H9 (cell line): ENCODE measurements at regions not wholly inside any gene's neighbourhood (a gene's known extent, or its start where the extent isn't known, plus 50 kb on each side); places are given as distances from the start of the nearest gene placed in this dataset.

Source experiments
- DNase-seq: peaks from one replicate; pipeline ENCODE4 v3.0.0-alpha.2; 2017
- H2AFZ ChIP-seq: one replicate; pipeline ENCODE4 v1.6.1; 2013; ENCODE audit warnings: mild to moderate bottlenecking, low read length, control low read depth, moderate library complexity
- H2AK5ac ChIP-seq: 2 replicates; pipeline ENCODE4 v1.6.1; 2013; ENCODE audit warnings: low read length, control low read depth, mixed read lengths; ENCODE audit not compliant: insufficient read length
- H2BK120ac ChIP-seq: one replicate; pipeline ENCODE4 v1.6.1; 2013; ENCODE audit warnings: low read depth, mild to moderate bottlenecking, low read length, control low read depth, inconsistent platforms; ENCODE audit not compliant: poor library complexity, severe bottlenecking
- H2BK12ac ChIP-seq: 2 replicates; pipeline ENCODE4 v1.6.1; 2013; ENCODE audit warnings: low read length, control low read depth, mixed read lengths, low read depth; ENCODE audit not compliant: insufficient read length
- H2BK15ac ChIP-seq: 2 replicates; pipeline ENCODE4 v1.6.1; 2013; ENCODE audit warnings: low read depth, low read length, control low read depth
- H2BK20ac ChIP-seq: one replicate; pipeline ENCODE4 v1.6.1; 2013; ENCODE audit warnings: low read depth, mild to moderate bottlenecking, low read length, control low read depth, inconsistent platforms; ENCODE audit not compliant: poor library complexity, severe bottlenecking
- H2BK5ac ChIP-seq: 2 replicates; pipeline ENCODE4 v1.6.1; 2013; ENCODE audit warnings: low read length, control low read depth, mixed read lengths; ENCODE audit not compliant: insufficient read length
- H3K14ac ChIP-seq: 2 replicates; pipeline ENCODE4 v1.6.1; 2013; ENCODE audit warnings: low read length, control low read depth; ENCODE audit not compliant: insufficient read depth
- H3K18ac ChIP-seq: 2 replicates; pipeline ENCODE4 v1.6.1; 2013; ENCODE audit warnings: low read depth, mild to moderate bottlenecking, mixed read lengths, low read length, control low read depth; ENCODE audit not compliant: insufficient read length
- H3K23ac ChIP-seq: 2 replicates; pipeline ENCODE4 v1.6.1; 2013; ENCODE audit warnings: low read length, control low read depth, mixed read lengths, low read depth; ENCODE audit not compliant: insufficient read length
- H3K23me2 ChIP-seq: 2 replicates; pipeline ENCODE4 v1.6.1; 2013; ENCODE audit warnings: low read depth, mild to moderate bottlenecking, mixed read lengths, low read length, control low read depth; ENCODE audit not compliant: insufficient read length, poor library complexity, severe bottlenecking
- H3K27ac ChIP-seq: 2 replicates; pipeline ENCODE4 v1.5.1; 2013; ENCODE audit warnings: low read length, control low read depth, mixed read lengths, low read depth; ENCODE audit not compliant: insufficient read length
- H3K27me3 ChIP-seq: 2 replicates; pipeline ENCODE4 v1.6.1; 2013; ENCODE audit warnings: low read length, control low read depth, inconsistent platforms; ENCODE audit not compliant: insufficient read depth
- H3K4ac ChIP-seq: 2 replicates; pipeline ENCODE4 v1.6.1; 2013; ENCODE audit warnings: low read depth, mild to moderate bottlenecking, control low read depth, inconsistent platforms, low read length, moderate library complexity
- H3K4me1 ChIP-seq: 2 replicates; pipeline ENCODE4 v1.6.1; 2013; ENCODE audit warnings: low read length, control low read depth, inconsistent platforms; ENCODE audit not compliant: insufficient read depth
- H3K4me2 ChIP-seq: 2 replicates; pipeline ENCODE4 v1.6.1; 2013; ENCODE audit warnings: low read length, control low read depth, mixed read lengths; ENCODE audit not compliant: insufficient read length, insufficient read depth
- H3K56ac ChIP-seq: 2 replicates; pipeline ENCODE4 v1.6.1; 2013; ENCODE audit warnings: low read depth, mild to moderate bottlenecking, mixed read lengths, low read length, control low read depth; ENCODE audit not compliant: insufficient read length
- H3K79me1 ChIP-seq: 2 replicates; pipeline ENCODE4 v1.6.1; 2013; ENCODE audit warnings: low read depth, mild to moderate bottlenecking, moderate library complexity, low read length, control low read depth, inconsistent platforms; ENCODE audit not compliant: insufficient read depth, poor library complexity, severe bottlenecking
- H3K79me2 ChIP-seq: 2 replicates; pipeline ENCODE4 v1.6.1; 2013; ENCODE audit warnings: low read length, control low read depth, inconsistent platforms; ENCODE audit not compliant: insufficient read depth
- H3K9ac ChIP-seq: 2 replicates; pipeline ENCODE4 v1.6.1; 2013; ENCODE audit warnings: low read length, control low read depth, mixed read lengths; ENCODE audit not compliant: insufficient read length; ENCODE audit errors: extremely low read depth
- H3K9me3 ChIP-seq: one replicate; pipeline ENCODE4 v1.6.1; 2013; ENCODE audit warnings: low read depth, low read length, inconsistent platforms; ENCODE audit not compliant: control insufficient read depth
- H3T11ph ChIP-seq: one replicate; pipeline ENCODE4 v1.6.1; 2013; ENCODE audit warnings: mild to moderate bottlenecking, low read length, control low read depth, inconsistent platforms
- H4K20me1 ChIP-seq: one replicate; pipeline ENCODE4 v1.6.1; 2013; ENCODE audit not compliant: control insufficient read depth, insufficient read length, insufficient read depth
- H4K5ac ChIP-seq: 2 replicates; pipeline ENCODE4 v1.6.1; 2013; ENCODE audit warnings: low read depth, mild to moderate bottlenecking, mixed read lengths, low read length, control low read depth; ENCODE audit not compliant: insufficient read length
- H4K8ac ChIP-seq: replicated peaks from 2 replicates; pipeline ENCODE4 v1.6.1; 2013; ENCODE audit warnings: low read length, control low read depth, mixed read lengths, low read depth; ENCODE audit not compliant: insufficient read length
- H4K91ac ChIP-seq: 2 replicates; pipeline ENCODE4 v1.6.1; 2013; ENCODE audit warnings: low read depth, mild to moderate bottlenecking, moderate library complexity, mixed read lengths, low read length, control low read depth; ENCODE audit not compliant: insufficient read length
- H3K27ac Mint-ChIP-seq, 3 experiments: 2 replicates in 2 of 3; 3 replicates in 1 of 3; pipeline ENCODE4 v1.8.0; 2020 to 2021; ENCODE audit warnings: mixed read lengths in 3 of 3, mild to moderate bottlenecking in 1 of 3, moderate library complexity in 1 of 3
- H3K27me3 Mint-ChIP-seq: 2 replicates; pipeline ENCODE4 v1.8.0; 2021; ENCODE audit warnings: low read depth, mild to moderate bottlenecking, moderate library complexity, mixed read lengths
- H3K36me3 Mint-ChIP-seq, 3 experiments: 2 replicates in 2 of 3; 3 replicates in 1 of 3; pipeline ENCODE4 v1.8.0; 2020 to 2021; ENCODE audit warnings: low read depth in 3 of 3, mixed read lengths in 3 of 3; ENCODE audit not compliant: insufficient read depth in 1 of 3
- H3K4me1 Mint-ChIP-seq, 2 experiments: 2 replicates each; pipeline ENCODE4 v1.8.0; 2020; ENCODE audit warnings: mixed read lengths in 2 of 2
- H3K4me3 Mint-ChIP-seq, 2 experiments: 2 replicates in 1 of 2; 3 replicates in 1 of 2; pipeline ENCODE4 v1.8.0; 2020 to 2021; ENCODE audit warnings: mild to moderate bottlenecking in 2 of 2, mixed read lengths in 2 of 2, moderate library complexity in 1 of 2
- H3K9me3 Mint-ChIP-seq, 2 experiments: 2 replicates in 1 of 2; 3 replicates in 1 of 2; pipeline ENCODE4 v1.8.0; 2020; ENCODE audit warnings: mild to moderate bottlenecking in 2 of 2, mixed read lengths in 2 of 2, moderate library complexity in 1 of 2
- WGBS: extraction: QIAGEN DNeasy Blood & Tissue Kit; methylation state at CpG from one replicate; pipeline ENCODE4 v1.1.7; 2013; ENCODE audit warnings: missing lambda C conversion rate, low lambda C conversion rate, mixed read lengths; ENCODE audit not compliant: insufficient read length; ENCODE audit errors: extremely low coverage; 5-methylcytosine and 5-hydroxymethylcytosine counted together
- TF ChIP-seq, protein P1 (sequence below): fragments of 200-600 bp; sonication (generic); conservative IDR thresholded peaks from 3 replicates; pipeline ENCODE4 v1.8.0; 2021; ENCODE audit warnings: antibody characterized with exemption, mild to moderate bottlenecking

GRCh38 chr12:94889445-94890210 is 113.9 kb downstream of the NDUFA12 start:
- Histone ChIP-seq H4K20me1 (no peaks in the 10 kb centered on the region), H4K91ac (no peak overlapping the region), H3K18ac (no peak overlapping the region), H3K4me2 (no peak overlapping the region), H3K23ac (no peak overlapping the region), H3K79me2 (no peaks in the 10 kb centered on the region), H2AK5ac (no peak overlapping the region), H3K27ac (no peak overlapping the region), H2AFZ (no peak overlapping the region), H2BK120ac (no peak overlapping the region), H3K56ac (no peak overlapping the region), H3K9me3 (no peaks in the 10 kb centered on the region), H3K23me2 (no peaks in the 10 kb centered on the region), H2BK20ac (no peak overlapping the region), H2BK12ac (no peak overlapping the region), H3K4me1 (no peaks in the 10 kb centered on the region), H3K9ac (no peak overlapping the region), H4K5ac (peak overlapping the region; percentile 53), H3K79me1 (no peaks in the 10 kb centered on the region), H3K14ac (no peak overlapping the region), H3T11ph (no peak overlapping the region), H2BK15ac (no peak overlapping the region), H3K27me3 (no peaks in the 10 kb centered on the region), H3K4ac (no peak overlapping the region), H2BK5ac (no peak overlapping the region), H4K8ac (peak overlapping the region; percentile 43)
- no CpG with 5 or more reads among the region's 5 CpGs for WGBS
- Mint-ChIP-seq H3K27ac (no peak overlapping the region; a peak in 1 of 7 replicates), H3K4me1 (no peaks in the 10 kb centered on the region), H3K9me3 (no peaks in the 10 kb centered on the region), H3K36me3 (no peaks in the 10 kb centered on the region), H3K27me3 (peaks cover 2% of the 10 kb centered on the region; the same call in 1 of the 2 replicates), H3K4me3 (no peak overlapping the region)
- TF ChIP-seq, protein P1, sequence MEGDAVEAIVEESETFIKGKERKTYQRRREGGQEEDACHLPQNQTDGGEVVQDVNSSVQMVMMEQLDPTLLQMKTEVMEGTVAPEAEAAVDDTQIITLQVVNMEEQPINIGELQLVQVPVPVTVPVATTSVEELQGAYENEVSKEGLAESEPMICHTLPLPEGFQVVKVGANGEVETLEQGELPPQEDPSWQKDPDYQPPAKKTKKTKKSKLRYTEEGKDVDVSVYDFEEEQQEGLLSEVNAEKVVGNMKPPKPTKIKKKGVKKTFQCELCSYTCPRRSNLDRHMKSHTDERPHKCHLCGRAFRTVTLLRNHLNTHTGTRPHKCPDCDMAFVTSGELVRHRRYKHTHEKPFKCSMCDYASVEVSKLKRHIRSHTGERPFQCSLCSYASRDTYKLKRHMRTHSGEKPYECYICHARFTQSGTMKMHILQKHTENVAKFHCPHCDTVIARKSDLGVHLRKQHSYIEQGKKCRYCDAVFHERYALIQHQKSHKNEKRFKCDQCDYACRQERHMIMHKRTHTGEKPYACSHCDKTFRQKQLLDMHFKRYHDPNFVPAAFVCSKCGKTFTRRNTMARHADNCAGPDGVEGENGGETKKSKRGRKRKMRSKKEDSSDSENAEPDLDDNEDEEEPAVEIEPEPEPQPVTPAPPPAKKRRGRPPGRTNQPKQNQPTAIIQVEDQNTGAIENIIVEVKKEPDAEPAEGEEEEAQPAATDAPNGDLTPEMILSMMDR = no peak
- no peak for DNase-seq
